HepG2 (cell line): ENCODE measurements at regions not wholly inside any gene's neighbourhood (a gene's known extent, or its start where the extent isn't known, plus 50 kb on each side); places are given as distances from the start of the nearest gene placed in this dataset.

Experiments used
- ATAC-seq: fragments of 200-7000 bp; cut with Tn5 transposase; 3 replicates; pipeline ENCODE4 v1.9.1; 2020; ENCODE audit warnings: mild to moderate bottlenecking, moderate library complexity
- BruUV-seq: library from RNA; stranded (reverse); fragments of 400-500 nt; replicated peaks from 2 replicates; lab custom pipeline; 2021; lab: Mats Ljungman, UMichigan
- CTCF ChIA-PET: fragments of 300-600 bp; formaldehyde crosslinking; extraction: SDS; loops from one replicate; lab custom pipeline; 2021; ENCODE audit warnings: low total read pairs, inconsistent platforms, low intra/inter-chr PET ratio; lab: Yijun Ruan, JAX
- POLR2A ChIA-PET: fragments of 350-600 bp; sonication (Branson Sonifier 250); formaldehyde crosslinking; loops from one replicate; lab custom pipeline; 2020; ENCODE audit warnings: antibody characterized with exemption, inconsistent platforms; lab: Yijun Ruan, JAX
- DNase-seq: peaks from one replicate; pipeline ENCODE4 v3.0.0-alpha.2; 2015; ENCODE audit warnings: low spot score
- FAIRE-seq: peaks from 3 replicates; lab custom pipeline; 2011; peaks lifted over from hg19 to GRCh38; lab: Jason Lieb, UNC
- H2AFZ ChIP-seq: one replicate; pipeline ENCODE4 v1.6.1; 2011; ENCODE audit warnings: low read length, inconsistent platforms
- H3K27ac ChIP-seq: fragments of 300-600 bp; 3 replicates; pipeline ENCODE4 v1.8.0; 2011; ENCODE audit warnings: mixed run types, mild to moderate bottlenecking, mixed read lengths, low read length, inconsistent platforms; ENCODE audit not compliant: insufficient read depth; ENCODE audit errors: extremely low read length
- H3K27me3 ChIP-seq, 2 experiments: fragments of 200-600 bp in 1 of 2; 2 replicates in 1 of 2; 3 replicates in 1 of 2; pipeline versions ENCODE4 v1.6.0 to v1.8.0; 2011; ENCODE audit warnings: low read length in 2 of 2, mild to moderate bottlenecking in 2 of 2, moderate library complexity in 2 of 2, inconsistent platforms in 1 of 2; ENCODE audit not compliant: insufficient read depth in 2 of 2, control insufficient read depth in 1 of 2
- H3K36me3 ChIP-seq, 2 experiments: fragments of 200-600 bp in 1 of 2; replicated peaks in 1 of 2; 2 replicates in 1 of 2; 3 replicates in 1 of 2; pipeline versions ENCODE4 v1.5.1 to v1.8.0; 2011; ENCODE audit warnings: low read length in 2 of 2, inconsistent platforms in 1 of 2; ENCODE audit not compliant: insufficient read depth in 2 of 2, control insufficient read depth in 1 of 2
- H3K4me1 ChIP-seq: 2 replicates; pipeline ENCODE4 v1.5.1; 2012; ENCODE audit warnings: low read length, inconsistent platforms; ENCODE audit not compliant: insufficient read depth
- H3K4me2 ChIP-seq: 2 replicates; pipeline ENCODE4 v1.6.0; 2011; ENCODE audit warnings: low read depth, low read length, inconsistent platforms
- H3K4me3 ChIP-seq, 3 experiments: fragments of 200-600 bp in 1 of 3; sonication (generic), shearing (Covaris generic) in 1 of 3; replicated peaks in 1 of 3; 2 replicates each; pipeline ENCODE4 v1.5.1; 2011 to 2016; ENCODE audit warnings: low read length in 3 of 3, inconsistent platforms in 2 of 3, low read depth in 2 of 3, mild to moderate bottlenecking in 2 of 3, control low read depth in 1 of 3, mixed read lengths in 1 of 3; ENCODE audit not compliant: insufficient read depth in 1 of 3
- H3K79me2 ChIP-seq: one replicate; pipeline ENCODE4 v1.6.1; 2011; ENCODE audit warnings: low read length, inconsistent platforms; ENCODE audit not compliant: insufficient read depth
- H3K9ac ChIP-seq: 2 replicates; pipeline ENCODE4 v1.6.0; 2011; ENCODE audit warnings: mild to moderate bottlenecking, low read depth, low read length, inconsistent platforms; ENCODE audit not compliant: insufficient read depth
- H3K9me3 ChIP-seq: 2 replicates; pipeline ENCODE4 v1.5.1; 2012; ENCODE audit warnings: mild to moderate bottlenecking, low read length
- H4K20me1 ChIP-seq: 2 replicates; pipeline ENCODE4 v1.6.0; 2011; ENCODE audit warnings: inconsistent platforms, mild to moderate bottlenecking, low read length, moderate library complexity; ENCODE audit not compliant: insufficient read depth
- CC2D1A ChIP-seq: sonication (generic); formaldehyde crosslinking; IDR thresholded peaks from 2 replicates; pipeline ENCODE4 v1.8.1; 2023; ENCODE audit warnings: mild to moderate bottlenecking, missing genetic modification reagents
- KDM5B ChIP-seq: sonication (generic); formaldehyde crosslinking; IDR thresholded peaks from 2 replicates; pipeline ENCODE4 v1.4.0; 2020; ENCODE audit warnings: missing genetic modification reagents, mild to moderate bottlenecking, borderline replicate concordance
- PRPF4 ChIP-seq: fragments of 200-400 bp; formaldehyde crosslinking; IDR thresholded peaks from 2 replicates; pipeline ENCODE4 v1.6.1; 2016; ENCODE audit warnings: low read length, low read depth; ENCODE audit not compliant: poor library complexity, severe bottlenecking
- SMAD3 ChIP-seq: sonication (generic); formaldehyde crosslinking; IDR thresholded peaks from 2 replicates; pipeline ENCODE4 v1.4.0; 2020; ENCODE audit warnings: missing genetic modification reagents
- U2AF1 ChIP-seq: fragments of 200-400 bp; formaldehyde crosslinking; optimal IDR thresholded peaks from 2 replicates; pipeline ENCODE3; 2017; ENCODE audit warnings: mild to moderate bottlenecking, low read depth, low read length
- ZNF251 ChIP-seq: sonication (generic); formaldehyde crosslinking; IDR thresholded peaks from 2 replicates; pipeline ENCODE4 v1.9.0; 2021; ENCODE audit warnings: mild to moderate bottlenecking, missing genetic modification reagents
- ZNF33A ChIP-seq: sonication (generic); formaldehyde crosslinking; IDR thresholded peaks from 2 replicates; pipeline ENCODE4 v1.5.1; 2020; ENCODE audit warnings: missing genetic modification reagents, mild to moderate bottlenecking, moderate library complexity, borderline replicate concordance
- ZNF451 ChIP-seq: sonication (generic); formaldehyde crosslinking; IDR thresholded peaks from 2 replicates; pipeline ENCODE4 v1.5.0; 2020; ENCODE audit warnings: mild to moderate bottlenecking, missing genetic modification reagents
- ZNF589 ChIP-seq: sonication (generic); formaldehyde crosslinking; conservative IDR thresholded peaks from 2 replicates; pipeline ENCODE4 v1.8.0; 2022; ENCODE audit warnings: mild to moderate bottlenecking, moderate library complexity, missing genetic modification reagents
- ZNF737 ChIP-seq: sonication (generic); formaldehyde crosslinking; IDR thresholded peaks from 2 replicates; pipeline ENCODE4 v1.5.0; 2020; ENCODE audit warnings: missing genetic modification reagents, mild to moderate bottlenecking, borderline replicate concordance
- WGBS: methylation state at CpG from one replicate; pipeline ENCODE4 v1.1.6; 2017; ENCODE audit warnings: low lambda C conversion rate; 5-methylcytosine and 5-hydroxymethylcytosine counted together
- in situ Hi-C: cut with HindIII; loops from 2 replicates; pipeline ENCODE4 v1.10.0; 2017; ENCODE audit warnings: low pct_unique_long_range_greater_than_20kb; ENCODE audit not compliant: extremely low pct_ligation_motif_present
- intact Hi-C: fragments of 100-400 bp; cut with micrococcal nuclease; formaldehyde crosslinking; loops from one replicate; pipeline ENCODE4 v1.10.0; 2022; ENCODE audit not compliant: unreplicated experiment
- TF ChIP-seq, protein P1 (sequence below): sonication (generic); formaldehyde crosslinking; IDR thresholded peaks from 2 replicates; pipeline ENCODE4 v1.5.1; 2020; ENCODE audit warnings: missing genetic modification reagents, mild to moderate bottlenecking, borderline replicate concordance
- TF ChIP-seq, protein P2 (sequence below): sonication (generic); formaldehyde crosslinking; IDR thresholded peaks from 2 replicates; pipeline ENCODE4 v1.4.0; 2020; ENCODE audit warnings: mild to moderate bottlenecking, missing genetic modification reagents
- TF ChIP-seq, protein P3 (sequence below): IDR thresholded peaks from 2 replicates; pipeline ENCODE4 v1.6.1; 2018; ENCODE audit warnings: missing genetic modification reagents
- TF ChIP-seq, protein P4 (sequence below): sonication (generic); formaldehyde crosslinking; IDR thresholded peaks from 2 replicates; pipeline ENCODE4 v1.8.0; 2022; ENCODE audit warnings: mild to moderate bottlenecking, missing genetic modification reagents
- TF ChIP-seq, protein P5 (sequence below): sonication (generic); IDR thresholded peaks from 2 replicates; pipeline ENCODE4 v1.6.1; 2016; ENCODE audit warnings: low read depth, borderline replicate concordance

DNA sequence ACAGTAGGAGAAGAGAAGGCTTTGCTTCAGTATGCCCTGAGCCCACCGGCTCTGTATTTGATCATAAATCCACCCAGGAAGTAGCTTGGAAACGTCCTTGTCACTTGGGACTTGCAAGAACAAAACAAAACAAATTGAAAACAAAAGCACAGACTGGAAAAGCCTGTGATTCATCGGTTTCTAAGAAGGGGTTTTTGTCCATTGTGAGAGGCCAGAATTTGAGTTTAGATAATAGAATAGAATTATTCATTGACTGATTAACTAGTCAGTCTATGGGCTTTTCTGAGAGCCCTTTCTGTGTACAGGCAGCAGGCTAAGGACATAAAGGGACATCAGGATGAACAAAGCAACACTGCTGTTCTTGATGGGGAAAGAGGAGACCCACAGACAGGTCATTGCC is 424.8 kb downstream of the IRX1 start:
- no peaks in the 10 kb centered on the region for H3K4me1 ChIP-seq
- in situ Hi-C loops (no loop called here), intact Hi-C loops (no loop called here)
- WGBS: 0% methylated on average over 3 of the region's 3 CpGs
- peaks cover 73% of the 10 kb centered on the region for H3K9me3 ChIP-seq
- no peaks in the 10 kb centered on the region for H4K20me1 ChIP-seq
- DNase-seq (no peak), FAIRE-seq (no peak), ATAC-seq (no peak)
- no TSS peak for BruUV-seq
- H3K79me2 ChIP-seq: no peaks in the 10 kb centered on the region
- H3K27me3 ChIP-seq: no peaks in the 10 kb centered on the region
- no peak overlapping the region for H3K9ac ChIP-seq
- H3K27ac ChIP-seq: no peak overlapping the region
- H2AFZ ChIP-seq: no peak overlapping the region
- H3K4me3 ChIP-seq: no peak overlapping the region
- H3K4me2 ChIP-seq: no peak overlapping the region
- H3K36me3 ChIP-seq: no peaks in the 10 kb centered on the region
- ChIA-PET POLR2A (no interaction called here), CTCF (no interaction called here)
- TF ChIP-seq, protein P1, sequence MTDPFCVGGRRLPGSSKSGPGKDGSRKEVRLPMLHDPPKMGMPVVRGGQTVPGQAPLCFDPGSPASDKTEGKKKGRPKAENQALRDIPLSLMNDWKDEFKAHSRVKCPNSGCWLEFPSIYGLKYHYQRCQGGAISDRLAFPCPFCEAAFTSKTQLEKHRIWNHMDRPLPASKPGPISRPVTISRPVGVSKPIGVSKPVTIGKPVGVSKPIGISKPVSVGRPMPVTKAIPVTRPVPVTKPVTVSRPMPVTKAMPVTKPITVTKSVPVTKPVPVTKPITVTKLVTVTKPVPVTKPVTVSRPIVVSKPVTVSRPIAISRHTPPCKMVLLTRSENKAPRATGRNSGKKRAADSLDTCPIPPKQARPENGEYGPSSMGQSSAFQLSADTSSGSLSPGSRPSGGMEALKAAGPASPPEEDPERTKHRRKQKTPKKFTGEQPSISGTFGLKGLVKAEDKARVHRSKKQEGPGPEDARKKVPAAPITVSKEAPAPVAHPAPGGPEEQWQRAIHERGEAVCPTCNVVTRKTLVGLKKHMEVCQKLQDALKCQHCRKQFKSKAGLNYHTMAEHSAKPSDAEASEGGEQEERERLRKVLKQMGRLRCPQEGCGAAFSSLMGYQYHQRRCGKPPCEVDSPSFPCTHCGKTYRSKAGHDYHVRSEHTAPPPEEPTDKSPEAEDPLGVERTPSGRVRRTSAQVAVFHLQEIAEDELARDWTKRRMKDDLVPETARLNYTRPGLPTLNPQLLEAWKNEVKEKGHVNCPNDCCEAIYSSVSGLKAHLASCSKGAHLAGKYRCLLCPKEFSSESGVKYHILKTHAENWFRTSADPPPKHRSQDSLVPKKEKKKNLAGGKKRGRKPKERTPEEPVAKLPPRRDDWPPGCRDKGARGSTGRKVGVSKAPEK (CRISPR knock-in tag): no peak
- TF ChIP-seq ZNF589 (CRISPR knock-in tag): no peak
- TF ChIP-seq PRPF4: no peak
- TF ChIP-seq, protein P2, sequence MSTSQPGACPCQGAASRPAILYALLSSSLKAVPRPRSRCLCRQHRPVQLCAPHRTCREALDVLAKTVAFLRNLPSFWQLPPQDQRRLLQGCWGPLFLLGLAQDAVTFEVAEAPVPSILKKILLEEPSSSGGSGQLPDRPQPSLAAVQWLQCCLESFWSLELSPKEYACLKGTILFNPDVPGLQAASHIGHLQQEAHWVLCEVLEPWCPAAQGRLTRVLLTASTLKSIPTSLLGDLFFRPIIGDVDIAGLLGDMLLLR (CRISPR knock-in tag): no peak
- TF ChIP-seq ZNF451 (CRISPR knock-in tag): no peak
- TF ChIP-seq, protein P3, sequence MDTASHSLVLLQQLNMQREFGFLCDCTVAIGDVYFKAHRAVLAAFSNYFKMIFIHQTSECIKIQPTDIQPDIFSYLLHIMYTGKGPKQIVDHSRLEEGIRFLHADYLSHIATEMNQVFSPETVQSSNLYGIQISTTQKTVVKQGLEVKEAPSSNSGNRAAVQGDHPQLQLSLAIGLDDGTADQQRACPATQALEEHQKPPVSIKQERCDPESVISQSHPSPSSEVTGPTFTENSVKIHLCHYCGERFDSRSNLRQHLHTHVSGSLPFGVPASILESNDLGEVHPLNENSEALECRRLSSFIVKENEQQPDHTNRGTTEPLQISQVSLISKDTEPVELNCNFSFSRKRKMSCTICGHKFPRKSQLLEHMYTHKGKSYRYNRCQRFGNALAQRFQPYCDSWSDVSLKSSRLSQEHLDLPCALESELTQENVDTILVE (CRISPR knock-in tag): no peak
- TF ChIP-seq ZNF251 (CRISPR knock-in tag): no peak
- no peak for TF ChIP-seq U2AF1
- TF ChIP-seq, protein P4, sequence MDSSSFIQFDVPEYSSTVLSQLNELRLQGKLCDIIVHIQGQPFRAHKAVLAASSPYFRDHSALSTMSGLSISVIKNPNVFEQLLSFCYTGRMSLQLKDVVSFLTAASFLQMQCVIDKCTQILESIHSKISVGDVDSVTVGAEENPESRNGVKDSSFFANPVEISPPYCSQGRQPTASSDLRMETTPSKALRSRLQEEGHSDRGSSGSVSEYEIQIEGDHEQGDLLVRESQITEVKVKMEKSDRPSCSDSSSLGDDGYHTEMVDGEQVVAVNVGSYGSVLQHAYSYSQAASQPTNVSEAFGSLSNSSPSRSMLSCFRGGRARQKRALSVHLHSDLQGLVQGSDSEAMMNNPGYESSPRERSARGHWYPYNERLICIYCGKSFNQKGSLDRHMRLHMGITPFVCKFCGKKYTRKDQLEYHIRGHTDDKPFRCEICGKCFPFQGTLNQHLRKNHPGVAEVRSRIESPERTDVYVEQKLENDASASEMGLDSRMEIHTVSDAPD (CRISPR knock-in tag): no peak
- no peak for TF ChIP-seq SMAD3 (CRISPR knock-in tag)
- TF ChIP-seq ZNF33A (CRISPR knock-in tag): no peak
- TF ChIP-seq CC2D1A (CRISPR knock-in tag): no peak
- TF ChIP-seq ZNF737 (CRISPR knock-in tag): no peak
- TF ChIP-seq, protein P5, sequence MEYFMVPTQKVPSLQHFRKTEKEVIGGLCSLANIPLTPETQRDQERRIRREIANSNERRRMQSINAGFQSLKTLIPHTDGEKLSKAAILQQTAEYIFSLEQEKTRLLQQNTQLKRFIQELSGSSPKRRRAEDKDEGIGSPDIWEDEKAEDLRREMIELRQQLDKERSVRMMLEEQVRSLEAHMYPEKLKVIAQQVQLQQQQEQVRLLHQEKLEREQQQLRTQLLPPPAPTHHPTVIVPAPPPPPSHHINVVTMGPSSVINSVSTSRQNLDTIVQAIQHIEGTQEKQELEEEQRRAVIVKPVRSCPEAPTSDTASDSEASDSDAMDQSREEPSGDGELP: no peak
- TF ChIP-seq KDM5B (CRISPR knock-in tag): no peak
